Kidney (tissue), 13 donors: ENCODE measurements at regions not wholly inside any gene's neighbourhood (a gene's known extent, or its start where the extent isn't known, plus 50 kb on each side); places are given as distances from the start of the nearest gene placed in this dataset.

ENCODE experiments used
- DNase-seq, 5 donors: peaks; one replicate each; pipeline ENCODE4 v3.0.0-alpha.2; 2013 to 2020
- FAIRE-seq: peaks from 2 replicates; lab custom pipeline; 2012; peaks lifted over from hg19 to GRCh38; lab: Jason Lieb, UNC
- H3K27ac ChIP-seq, 2 donors: one replicate each; pipeline ENCODE4 v1.7.0; 2013; ENCODE audit warnings: low read depth in 2 of 2, low read length in 2 of 2, inconsistent platforms in 1 of 2
- H3K27me3 ChIP-seq: one replicate; pipeline ENCODE4 v1.7.1; 2013; ENCODE audit warnings: low read length, inconsistent platforms; ENCODE audit not compliant: control insufficient read depth, insufficient read depth
- H3K36me3 ChIP-seq, 3 donors: one replicate each; pipeline versions ENCODE4 v1.7.0 to v1.7.1; 2013; ENCODE audit warnings: low read length in 3 of 3, control low read depth in 1 of 3, inconsistent platforms in 1 of 3; ENCODE audit not compliant: insufficient read depth in 3 of 3, control insufficient read depth in 2 of 3
- H3K4me1 ChIP-seq, 3 donors: one replicate each; pipeline versions ENCODE4 v1.7.0 to v1.7.1; 2013; ENCODE audit warnings: low read length in 3 of 3, inconsistent platforms in 1 of 3, low read depth in 1 of 3; ENCODE audit not compliant: control insufficient read depth in 2 of 3, insufficient read depth in 2 of 3
- H3K4me3 ChIP-seq, 3 donors: one replicate each; pipeline versions ENCODE4 v1.7.0 to v1.8.1; 2013; ENCODE audit warnings: low read length in 3 of 3, control low read depth in 1 of 3, inconsistent platforms in 1 of 3
- H3K9ac ChIP-seq, 3 donors: one replicate each; pipeline versions ENCODE4 v1.7.0 to v1.7.1; 2013; ENCODE audit warnings: low read length in 3 of 3, control low read depth in 1 of 3, inconsistent platforms in 1 of 3
- H3K9me3 ChIP-seq, 3 donors: one replicate each; pipeline versions ENCODE4 v1.7.0 to v1.7.1; 2013; ENCODE audit warnings: low read length in 3 of 3, control low read depth in 1 of 3, inconsistent platforms in 1 of 3; ENCODE audit not compliant: control insufficient read depth in 2 of 3, insufficient read depth in 1 of 3
- CTCF ChIP-seq: IDR thresholded peaks from 3 replicates; pipeline ENCODE4 v1.5.1; 2012; ENCODE audit warnings: mild to moderate bottlenecking, moderate library complexity, borderline replicate concordance; ENCODE audit not compliant: insufficient read depth; ENCODE audit errors: extremely low read depth
- intact Hi-C: fragments of 100-400 bp; cut with DNase I; formaldehyde crosslinking; loops from one replicate; pipeline ENCODE4 v1.11.1; 2022
- donor health status: control.
- donor health status: control.
- donor health status: control.
- donor health status: control.
- donor health status: control.
- donor health status: DM: yes; HTN: yes; CAD: no.
- donor health status: Normal renal cell carcinoma (clear cell type).

GRCh38 chr5:133792655-133793054 is 175.8 kb downstream of the C5orf15 start:
- no peaks in the 10 kb centered on the region for H3K9me3 ChIP-seq
- FAIRE-seq (no peak), DNase-seq (no peak)
- no peak overlapping the region for H3K4me3 ChIP-seq
- no peaks in the 10 kb centered on the region for H3K27me3 ChIP-seq
- intact Hi-C loops = no loop called here
- no peaks in the 10 kb centered on the region for H3K36me3 ChIP-seq
- TF ChIP-seq CTCF = no peak
- H3K4me1 ChIP-seq = no peaks in the 10 kb centered on the region
- H3K9ac ChIP-seq = no peak overlapping the region
- no peak overlapping the region for H3K27ac ChIP-seq

- intact Hi-C loops = no loop called here
- no peaks in the 10 kb centered on the region for H3K9me3 ChIP-seq
- no peaks in the 10 kb centered on the region for H3K4me1 ChIP-seq
- no peak overlapping the region for H3K27ac ChIP-seq
- H3K36me3 ChIP-seq = no peaks in the 10 kb centered on the region
- H3K27me3 ChIP-seq = no peaks in the 10 kb centered on the region
- no peak overlapping the region for H3K9ac ChIP-seq
- H3K4me3 ChIP-seq = no peak overlapping the region
- no peak for FAIRE-seq
- TF ChIP-seq CTCF = no peak
- DNase-seq = no peak
Observed at GRCh38 chr5:133792024-133792423, 176.4 kb downstream of the C5orf15 start.

GRCh38 chr5:133790898-133791297 is 177.5 kb downstream of the C5orf15 start:
- intact Hi-C loops = no loop called here
- H3K9me3 ChIP-seq = no peaks in the 10 kb centered on the region
- no peaks in the 10 kb centered on the region for H3K36me3 ChIP-seq
- H3K4me1 ChIP-seq = no peaks in the 10 kb centered on the region
- DNase-seq = no peak
- no peaks in the 10 kb centered on the region for H3K27me3 ChIP-seq
- FAIRE-seq = no peak
- no peak overlapping the region for H3K27ac ChIP-seq
- no peak for TF ChIP-seq CTCF
- H3K9ac ChIP-seq = no peak overlapping the region
- H3K4me3 ChIP-seq = no peak overlapping the region

- Histone ChIP-seq H3K4me1 (no peaks in the 10 kb centered on the region), H3K36me3 (no peaks in the 10 kb centered on the region), H3K4me3 (no peak overlapping the region), H3K27ac (no peak overlapping the region), H3K9me3 (no peaks in the 10 kb centered on the region), H3K9ac (no peak overlapping the region), H3K27me3 (no peaks in the 10 kb centered on the region)
- intact Hi-C loops = no loop called here
- no peak for TF ChIP-seq CTCF
- FAIRE-seq (no peak), DNase-seq (no peak)
Observed at GRCh38 chr5:133789428-133789827, 177.1 kb upstream of the FSTL4 start.
